GM19452 (cell line): ENCODE measurements at regions not wholly inside any gene's neighbourhood (a gene's known extent, or its start where the extent isn't known, plus 50 kb on each side); places are given as distances from the start of the nearest gene placed in this dataset.

Experiments
- ATAC-seq: cut with Tn5 transposase; IDR thresholded peaks from one replicate; pipeline ENCODE4 v1.9.1; 2021; ENCODE audit not compliant: unreplicated experiment

- no peak for ATAC-seq
These were observed 62.0 kb downstream of the SUCNR1 start for GRCh38 chr3:151935446-151935845.

- ATAC-seq: no peak
These were observed 67.0 kb downstream of the SUCNR1 start for GRCh38 chr3:151940481-151940880.

- no peak for ATAC-seq
These were observed 70.1 kb downstream of the SUCNR1 start for GRCh38 chr3:151943539-151943938.

- ATAC-seq: no peak
These were observed 70.9 kb downstream of the SUCNR1 start for GRCh38 chr3:151944356-151944755.

- no peak for ATAC-seq
These were observed 73.2 kb downstream of the SUCNR1 start for GRCh38 chr3:151946606-151947005.

- ATAC-seq: no peak
These were observed 76.3 kb downstream of the SUCNR1 start for GRCh38 chr3:151949706-151950105.

GRCh38 chr3:151955356-151955755 is 81.9 kb downstream of the SUCNR1 start:
- no peak for ATAC-seq

GRCh38 chr3:151960961-151961580 is 87.6 kb downstream of the SUCNR1 start:
- ATAC-seq: no peak

GRCh38 chr3:151962352-151962751 is 88.9 kb downstream of the SUCNR1 start:
- no peak for ATAC-seq

- no peak for ATAC-seq
These were observed 89.5 kb downstream of the SUCNR1 start for GRCh38 chr3:151962912-151963311.

- ATAC-seq: no peak
These were observed 91.3 kb downstream of the SUCNR1 start for GRCh38 chr3:151964743-151965142.

GRCh38 chr3:151969026-151969642 is 95.7 kb downstream of the SUCNR1 start:
- no peak for ATAC-seq

- no peak for ATAC-seq
These were observed 98.6 kb downstream of the SUCNR1 start for GRCh38 chr3:151971814-151972579.

GRCh38 chr3:151974067-151974466 is 100.6 kb downstream of the SUCNR1 start:
- no peak for ATAC-seq

- ATAC-seq: no peak
These were observed 103.0 kb downstream of the SUCNR1 start for GRCh38 chr3:151976211-151977050.

GRCh38 chr3:151979906-151980305 is 106.5 kb downstream of the SUCNR1 start:
- no peak for ATAC-seq

- no peak for ATAC-seq
These were observed 110.1 kb downstream of the SUCNR1 start for GRCh38 chr3:151983538-151983937.

GRCh38 chr3:151985787-151986430 is 112.5 kb downstream of the SUCNR1 start:
- no peak for ATAC-seq

- ATAC-seq: no peak
These were observed 114.5 kb downstream of the SUCNR1 start for GRCh38 chr3:151987893-151988292.

- no peak for ATAC-seq
These were observed 116.2 kb downstream of the SUCNR1 start for GRCh38 chr3:151989621-151990020.
